ENCODE measurements at regions not wholly inside any gene's neighbourhood (a gene's known extent, or its start where the extent isn't known, plus 50 kb on each side); places are given as distances from the start of the nearest gene placed in this dataset.
"Not testable (repeated sequence)": the region's sequence is repeated elsewhere in the genome, so short reads cannot be mapped to it uniquely, and the experiment has no call there.

DNA sequence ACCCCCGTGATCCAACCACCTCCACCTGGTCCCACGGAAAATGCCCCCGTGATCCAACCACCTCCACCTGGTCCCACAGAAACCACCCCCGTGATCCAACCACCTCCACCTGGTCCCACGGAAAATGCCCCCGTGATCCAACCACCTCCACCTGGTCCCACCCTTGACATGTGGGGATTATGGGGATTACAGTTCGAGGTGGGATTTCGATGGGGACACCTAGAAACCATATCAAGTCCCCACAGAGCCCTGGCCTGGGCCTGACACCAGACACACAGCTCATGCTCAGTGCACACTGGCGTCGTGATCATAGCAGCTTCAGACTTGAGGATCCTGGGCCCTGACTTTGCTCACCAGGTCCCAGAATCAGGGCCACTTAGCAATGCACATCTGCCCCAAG lies 637.7 kb downstream of the TBC1D22A start:
- not testable (repeated sequence) for H3K9me3 ChIP-seq (ENCODE audit: low read length)

DNA sequence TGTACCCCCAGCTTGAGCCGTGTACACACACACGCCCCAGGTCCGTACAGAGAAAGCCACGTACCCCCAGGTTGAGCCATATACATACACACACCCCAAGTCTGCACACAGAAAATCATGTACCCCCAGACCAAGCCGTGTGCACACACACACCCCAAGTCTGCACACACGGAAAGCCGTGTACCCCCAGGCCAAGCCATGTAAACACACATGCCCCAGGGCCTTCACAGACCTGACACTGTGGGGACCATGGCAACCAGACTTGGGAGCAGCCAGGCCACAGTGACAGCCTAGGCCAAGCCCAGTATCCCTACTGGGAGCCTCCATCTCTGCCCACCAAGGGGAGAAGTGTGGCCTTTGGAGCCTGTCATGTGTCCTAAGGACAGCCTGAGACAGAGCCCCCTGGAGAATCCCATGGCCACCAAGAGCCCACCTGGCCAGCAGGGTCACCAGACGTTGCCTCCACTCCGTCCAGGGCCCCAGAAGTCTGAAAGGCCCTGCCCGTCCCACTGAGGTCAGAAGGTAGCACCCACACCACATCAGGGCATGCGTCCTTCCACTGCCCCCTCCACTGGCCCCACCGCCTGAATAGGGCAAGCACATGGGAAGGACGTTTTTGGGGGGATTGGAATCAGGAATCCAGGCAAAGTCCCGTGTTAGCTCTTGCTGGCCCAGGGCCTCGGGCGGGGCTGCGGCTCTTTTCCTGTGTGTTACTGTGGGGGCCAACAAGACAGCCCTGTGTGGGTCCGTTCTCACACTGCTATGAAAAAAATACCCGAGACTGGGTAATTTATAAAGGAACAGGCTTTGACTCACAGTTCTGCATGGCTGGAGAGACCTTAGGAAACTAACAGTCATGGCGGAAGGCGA lies 636.7 kb downstream of the TBC1D22A start:
- H2AFZ ChIP-seq (ENCODE audit: low read depth, low read length): no peak overlapping the region
- no peak overlapping the region for H3K4me3 ChIP-seq (ENCODE audit: low read length)
- no peaks in the 10 kb centered on the region for H3K36me3 ChIP-seq (ENCODE audit: insufficient read depth, low read length)
- H3K4me1 ChIP-seq (ENCODE audit: insufficient read depth, low read length): no peaks in the 10 kb centered on the region
- H3K9me3 ChIP-seq (ENCODE audit: low read length): no peaks in the 10 kb centered on the region
- H3K27me3 ChIP-seq (ENCODE audit: insufficient read depth, low read length): peaks cover 12% of the 10 kb centered on the region

More for the DNA sequence above, 637.7 kb downstream of the TBC1D22A start:
- not testable (repeated sequence) for H3K4me3 ChIP-seq (ENCODE audit: low read length); H3K36me3 ChIP-seq (ENCODE audit: insufficient read depth, low read length); H3K4me1 ChIP-seq (ENCODE audit: insufficient read depth, low read length); H2AFZ ChIP-seq (ENCODE audit: low read depth, low read length)
- peaks cover 12% of the 10 kb centered on the region for H3K27me3 ChIP-seq (ENCODE audit: insufficient read depth, low read length)

GRCh38 chr22:47398491-47398890 lies 636.0 kb downstream of the TBC1D22A start:
- Histone ChIP-seq H3K4me1 (ENCODE audit: insufficient read depth, low read length) (no peaks in the 10 kb centered on the region), H3K27me3 (ENCODE audit: insufficient read depth, low read length) (peaks cover 12% of the 10 kb centered on the region), H3K36me3 (ENCODE audit: insufficient read depth, low read length) (no peaks in the 10 kb centered on the region), H3K4me3 (ENCODE audit: low read length) (no peak overlapping the region), H3K9me3 (ENCODE audit: low read length) (no peaks in the 10 kb centered on the region), H2AFZ (ENCODE audit: low read depth, low read length) (no peak overlapping the region)

- Histone ChIP-seq H2AFZ (ENCODE audit: low read depth, low read length) (no peak overlapping the region), H3K9me3 (ENCODE audit: low read length) (no peaks in the 10 kb centered on the region), H3K4me3 (ENCODE audit: low read length) (no peak overlapping the region), H3K27me3 (ENCODE audit: insufficient read depth, low read length) (peaks cover 10% of the 10 kb centered on the region), H3K36me3 (ENCODE audit: insufficient read depth, low read length) (no peaks in the 10 kb centered on the region), H3K4me1 (ENCODE audit: insufficient read depth, low read length) (no peaks in the 10 kb centered on the region)
These were observed 635.2 kb downstream of the TBC1D22A start for GRCh38 chr22:47397673-47398072.

GRCh38 chr22:47396515-47396914 lies 634.1 kb downstream of the TBC1D22A start:
- Histone ChIP-seq H3K36me3 (ENCODE audit: insufficient read depth, low read length) (no peaks in the 10 kb centered on the region), H3K27me3 (ENCODE audit: insufficient read depth, low read length) (peaks cover 4% of the 10 kb centered on the region), H3K9me3 (ENCODE audit: low read length) (no peaks in the 10 kb centered on the region), H3K4me1 (ENCODE audit: insufficient read depth, low read length) (no peaks in the 10 kb centered on the region), H2AFZ (ENCODE audit: low read depth, low read length) (no peak overlapping the region), H3K4me3 (ENCODE audit: low read length) (no peak overlapping the region)

- H3K27me3 ChIP-seq (ENCODE audit: insufficient read depth, low read length): peaks cover 1% of the 10 kb centered on the region
- H3K4me3 ChIP-seq (ENCODE audit: low read length): no peak overlapping the region
- no peaks in the 10 kb centered on the region for H3K36me3 ChIP-seq (ENCODE audit: insufficient read depth, low read length)
- H3K9me3 ChIP-seq (ENCODE audit: low read length): no peaks in the 10 kb centered on the region
- no peak overlapping the region for H2AFZ ChIP-seq (ENCODE audit: low read depth, low read length)
- no peaks in the 10 kb centered on the region for H3K4me1 ChIP-seq (ENCODE audit: insufficient read depth, low read length)
These were observed 633.7 kb downstream of the TBC1D22A start for GRCh38 chr22:47396105-47396504.

DNA sequence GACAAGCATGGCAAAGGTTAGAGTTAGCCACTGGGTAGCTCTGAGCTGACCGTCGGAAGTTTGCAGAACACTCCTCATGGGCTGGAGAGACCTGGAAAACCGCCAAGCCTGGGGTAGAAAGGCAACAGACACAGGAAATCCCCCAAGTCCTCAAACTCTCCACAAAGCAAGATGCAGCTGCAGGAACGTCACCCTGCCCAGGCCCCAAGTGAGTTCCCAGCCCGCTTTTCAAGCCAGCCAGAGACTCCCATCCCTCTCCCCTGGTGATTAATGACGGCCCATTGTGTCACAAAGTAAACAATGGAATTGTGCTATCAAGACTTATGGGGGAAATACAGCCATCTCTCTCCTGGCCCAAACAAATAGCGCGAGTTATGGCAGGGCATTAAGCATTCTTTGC lies 633.0 kb downstream of the TBC1D22A start:
- no peaks in the 10 kb centered on the region for H3K36me3 ChIP-seq (ENCODE audit: insufficient read depth, low read length)
- no peaks in the 10 kb centered on the region for H3K4me1 ChIP-seq (ENCODE audit: insufficient read depth, low read length)
- H3K4me3 ChIP-seq (ENCODE audit: low read length): no peak overlapping the region
- no peaks in the 10 kb centered on the region for H3K9me3 ChIP-seq (ENCODE audit: low read length)
- H2AFZ ChIP-seq (ENCODE audit: low read depth, low read length): no peak overlapping the region
- H3K27me3 ChIP-seq (ENCODE audit: insufficient read depth, low read length): no peaks in the 10 kb centered on the region

DNA sequence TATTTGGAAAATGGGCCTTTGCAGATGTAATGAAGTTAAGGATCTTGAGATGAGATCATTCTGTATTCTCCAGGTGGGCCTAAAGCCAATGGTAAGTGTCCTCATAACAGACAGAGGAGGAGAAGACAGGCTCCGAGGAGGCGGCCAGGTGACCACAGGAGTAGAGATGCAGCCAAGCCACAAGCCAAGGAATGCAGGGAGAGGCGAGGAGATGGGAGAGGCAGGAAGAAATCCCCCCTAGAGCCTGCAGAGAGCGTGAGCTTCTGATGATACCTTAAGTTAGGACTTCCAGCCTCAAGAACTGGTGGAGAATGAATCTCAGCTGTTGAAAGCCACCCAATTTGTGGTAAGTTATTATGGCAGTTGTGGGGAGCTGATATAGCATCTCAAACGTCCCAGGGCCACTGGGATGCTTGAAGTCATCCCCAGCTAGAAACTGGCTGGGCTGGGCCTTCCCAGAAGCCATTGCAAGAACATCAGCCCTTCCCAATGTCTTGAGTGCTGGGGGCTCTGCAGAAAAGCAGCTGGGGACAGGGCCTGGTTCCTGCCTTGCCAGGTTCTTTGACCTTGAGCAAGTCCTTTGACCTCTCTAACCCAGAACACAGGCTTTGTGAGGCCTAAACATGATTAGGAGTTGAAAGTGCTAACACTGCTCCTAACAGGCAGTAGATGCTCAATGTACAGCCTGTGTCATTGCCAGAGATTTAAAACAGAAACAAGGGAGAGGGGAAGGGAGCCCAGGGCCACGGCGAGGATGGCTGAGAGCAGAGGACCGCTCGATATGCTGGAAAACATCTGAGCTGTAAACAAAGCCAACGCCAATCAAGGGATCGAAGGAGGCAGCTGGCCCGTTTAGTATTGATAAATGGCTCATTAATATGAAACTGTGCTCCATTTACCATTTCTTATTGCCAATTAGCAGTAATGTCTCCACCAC lies 632.3 kb downstream of the TBC1D22A start:
- Histone ChIP-seq H3K9me3 (ENCODE audit: low read length) (no peaks in the 10 kb centered on the region), H2AFZ (ENCODE audit: low read depth, low read length) (no peak overlapping the region), H3K36me3 (ENCODE audit: insufficient read depth, low read length) (no peaks in the 10 kb centered on the region), H3K27me3 (ENCODE audit: insufficient read depth, low read length) (no peaks in the 10 kb centered on the region), H3K4me1 (ENCODE audit: insufficient read depth, low read length) (no peaks in the 10 kb centered on the region), H3K4me3 (ENCODE audit: low read length) (no peak overlapping the region)

DNA sequence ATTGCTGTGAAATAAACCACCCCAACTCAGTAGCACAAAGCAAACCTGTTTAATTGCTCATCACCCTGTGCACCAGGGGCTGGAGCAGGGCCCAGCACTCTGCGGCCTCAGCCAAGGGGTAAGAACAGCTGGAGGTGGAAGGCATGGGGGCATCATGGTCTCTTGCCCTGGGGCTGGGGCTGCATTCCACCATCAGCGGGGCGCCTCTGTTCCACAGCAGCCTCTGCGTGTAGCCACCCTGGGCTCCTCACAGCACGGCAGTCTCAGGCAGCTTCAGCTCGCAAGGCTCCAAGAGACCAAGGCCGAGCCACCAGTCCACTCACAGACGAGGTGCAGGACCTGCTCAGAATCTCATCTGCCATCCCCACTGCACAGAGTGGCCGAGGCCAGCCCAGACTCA lies 630.7 kb downstream of the TBC1D22A start:
- Histone ChIP-seq H3K4me3 (ENCODE audit: low read length) (no peak overlapping the region), H3K27me3 (ENCODE audit: insufficient read depth, low read length) (no peaks in the 10 kb centered on the region), H3K4me1 (ENCODE audit: insufficient read depth, low read length) (no peaks in the 10 kb centered on the region), H3K9me3 (ENCODE audit: low read length) (no peaks in the 10 kb centered on the region), H3K36me3 (ENCODE audit: insufficient read depth, low read length) (no peaks in the 10 kb centered on the region), H2AFZ (ENCODE audit: low read depth, low read length) (no peak overlapping the region)

- H3K4me1 ChIP-seq (ENCODE audit: insufficient read depth, low read length): no peaks in the 10 kb centered on the region
- no peak overlapping the region for H2AFZ ChIP-seq (ENCODE audit: low read depth, low read length)
- H3K4me3 ChIP-seq (ENCODE audit: low read length): no peak overlapping the region
- no peaks in the 10 kb centered on the region for H3K27me3 ChIP-seq (ENCODE audit: insufficient read depth, low read length)
- H3K9me3 ChIP-seq (ENCODE audit: low read length): no peaks in the 10 kb centered on the region
- H3K36me3 ChIP-seq (ENCODE audit: insufficient read depth, low read length): no peaks in the 10 kb centered on the region
These were observed 630.3 kb downstream of the TBC1D22A start for GRCh38 chr22:47392729-47393128.

- Histone ChIP-seq H3K4me3 (ENCODE audit: low read length) (no peak overlapping the region), H3K36me3 (ENCODE audit: insufficient read depth, low read length) (no peaks in the 10 kb centered on the region), H3K4me1 (ENCODE audit: insufficient read depth, low read length) (no peaks in the 10 kb centered on the region), H2AFZ (ENCODE audit: low read depth, low read length) (no peak overlapping the region), H3K9me3 (ENCODE audit: low read length) (no peaks in the 10 kb centered on the region), H3K27me3 (ENCODE audit: insufficient read depth, low read length) (peaks cover 1% of the 10 kb centered on the region)
These were observed 629.6 kb downstream of the TBC1D22A start for GRCh38 chr22:47392054-47392347.

- Histone ChIP-seq H3K9me3 (ENCODE audit: low read length) (no peaks in the 10 kb centered on the region), H3K27me3 (ENCODE audit: insufficient read depth, low read length) (peaks cover 5% of the 10 kb centered on the region), H2AFZ (ENCODE audit: low read depth, low read length) (no peak overlapping the region), H3K4me3 (ENCODE audit: low read length) (no peak overlapping the region), H3K4me1 (ENCODE audit: insufficient read depth, low read length) (no peaks in the 10 kb centered on the region), H3K36me3 (ENCODE audit: insufficient read depth, low read length) (no peaks in the 10 kb centered on the region)
These were observed 629.0 kb downstream of the TBC1D22A start for GRCh38 chr22:47391169-47392053.

All from neuron (in vitro differentiated cells).